GM19025 (cell line): ENCODE measurements at regions not wholly inside any gene's neighbourhood (a gene's known extent, or its start where the extent isn't known, plus 50 kb on each side); places are given as distances from the start of the nearest gene placed in this dataset.
"Not testable (repeated sequence)": the region's sequence is repeated elsewhere in the genome, so short reads cannot be mapped to it uniquely, and the experiment has no call there.

ENCODE experiments used
- ATAC-seq: cut with Tn5 transposase; IDR thresholded peaks from one replicate; pipeline ENCODE4 v1.9.1; 2021; ENCODE audit warnings: mild to moderate bottlenecking, low read depth, moderate library complexity; ENCODE audit not compliant: unreplicated experiment

GRCh38 chr2:133862400-133862977 is 294.2 kb upstream of the NCKAP5 start:
- no peak for ATAC-seq

GRCh38 chr2:133863106-133863800 is 295.0 kb upstream of the NCKAP5 start:
- no peak for ATAC-seq

- ATAC-seq: no peak
These were observed 296.9 kb upstream of the NCKAP5 start for GRCh38 chr2:133865141-133865540.

GRCh38 chr2:133867166-133867565 is 298.9 kb upstream of the NCKAP5 start:
- ATAC-seq: no peak

GRCh38 chr2:133871545-133872209 is 303.4 kb upstream of the NCKAP5 start:
- no peak for ATAC-seq

- no peak for ATAC-seq
These were observed 310.1 kb upstream of the NCKAP5 start for GRCh38 chr2:133878326-133878725.

GRCh38 chr2:133879703-133880102 is 311.4 kb upstream of the NCKAP5 start:
- ATAC-seq: no peak

- not testable (repeated sequence) for ATAC-seq
These were observed 313.9 kb upstream of the NCKAP5 start for GRCh38 chr2:133882159-133882558.

GRCh38 chr2:133884739-133885381 is 316.6 kb upstream of the NCKAP5 start:
- ATAC-seq: no peak

GRCh38 chr2:133885847-133886246 is 317.6 kb upstream of the NCKAP5 start:
- ATAC-seq: no peak

- no peak for ATAC-seq
These were observed 318.7 kb upstream of the NCKAP5 start for GRCh38 chr2:133886735-133887675.

- no peak for ATAC-seq
These were observed 319.4 kb upstream of the NCKAP5 start for GRCh38 chr2:133887676-133888040.

GRCh38 chr2:133888107-133888506 is 319.8 kb upstream of the NCKAP5 start:
- no peak for ATAC-seq

- no peak for ATAC-seq
These were observed 320.5 kb upstream of the NCKAP5 start for GRCh38 chr2:133888621-133889219.

GRCh38 chr2:133892352-133892913 is 324.2 kb upstream of the NCKAP5 start:
- ATAC-seq: no peak

- no peak for ATAC-seq
These were observed 326.2 kb upstream of the NCKAP5 start for GRCh38 chr2:133894429-133894828.

GRCh38 chr2:133897838-133898237 is 329.6 kb upstream of the NCKAP5 start:
- ATAC-seq: not testable (repeated sequence)

GRCh38 chr2:133900909-133901308 is 332.6 kb upstream of the NCKAP5 start:
- no peak for ATAC-seq

GRCh38 chr2:133906396-133906795 is 338.1 kb upstream of the NCKAP5 start:
- no peak for ATAC-seq

- ATAC-seq: no peak
These were observed 338.7 kb upstream of the NCKAP5 start for GRCh38 chr2:133906926-133907325.
